NCI-H526 treated with DMSO at 0.1 percent for 48 hours (cell line): ENCODE measurements at regions not wholly inside any gene's neighbourhood (a gene's known extent, or its start where the extent isn't known, plus 50 kb on each side); places are given as distances from the start of the nearest gene placed in this dataset.
"Not testable (repeated sequence)": the region's sequence is repeated elsewhere in the genome, so short reads cannot be mapped to it uniquely, and the experiment has no call there.

Source experiments
- DNase-seq: peaks from one replicate; lab custom pipeline; 2025; lab: John Stamatoyannopoulos, UW

- DNase-seq, result not testable (repeated sequence)
Observed at GRCh38 chr4:66928881-66929280, 616.4 kb downstream of the CENPC start.

- DNase-seq, result no peak
Observed at GRCh38 chr4:66927937-66928336, 617.4 kb downstream of the CENPC start.

- no peak for DNase-seq
Observed at GRCh38 chr4:66926687-66927086, 618.6 kb downstream of the CENPC start.

- no peak for DNase-seq
Observed at GRCh38 chr4:66923081-66923865, 622.0 kb downstream of the CENPC start.

GRCh38 chr4:66921433-66921832 lies 623.9 kb downstream of the CENPC start:
- DNase-seq, result no peak

- DNase-seq, result no peak
Observed at GRCh38 chr4:66920514-66920913, 624.8 kb downstream of the CENPC start.

- DNase-seq, result no peak
Observed at GRCh38 chr4:66911880-66912279, 633.4 kb downstream of the CENPC start.

GRCh38 chr4:66906314-66906713 lies 639.0 kb downstream of the CENPC start:
- DNase-seq, result peak; percentile 88

GRCh38 chr4:66899422-66900065 lies 645.8 kb downstream of the CENPC start:
- no peak for DNase-seq

- no peak for DNase-seq
Observed at GRCh38 chr4:66893807-66894206, 651.5 kb downstream of the CENPC start.

- no peak for DNase-seq
Observed at GRCh38 chr4:66887061-66887460, 658.2 kb downstream of the CENPC start.

- no peak for DNase-seq
Observed at GRCh38 chr4:66885501-66886165, 659.7 kb downstream of the CENPC start.

GRCh38 chr4:66876946-66877345 lies 668.4 kb downstream of the CENPC start:
- DNase-seq, result no peak

GRCh38 chr4:66872661-66873060 lies 672.6 kb downstream of the CENPC start:
- DNase-seq, result no peak

- DNase-seq, result no peak
Observed at GRCh38 chr4:66863481-66863880, 681.8 kb downstream of the CENPC start.

- DNase-seq, result no peak
Observed at GRCh38 chr4:66855956-66856355, 689.3 kb downstream of the CENPC start.

- DNase-seq, result no peak
Observed at GRCh38 chr4:66853845-66854244, 691.5 kb downstream of the CENPC start.

GRCh38 chr4:66852843-66853242 lies 692.5 kb downstream of the CENPC start:
- no peak for DNase-seq

GRCh38 chr4:66849596-66849995 lies 695.7 kb downstream of the CENPC start:
- no peak for DNase-seq

GRCh38 chr4:66842724-66843088 lies 702.6 kb downstream of the CENPC start:
- no peak for DNase-seq

GRCh38 chr4:66842026-66842723 lies 703.1 kb downstream of the CENPC start:
- no peak for DNase-seq

GRCh38 chr4:66840178-66840577 lies 705.1 kb downstream of the CENPC start:
- DNase-seq, result no peak
